GM18870 (cell line): ENCODE measurements at regions not wholly inside any gene's neighbourhood (a gene's known extent, or its start where the extent isn't known, plus 50 kb on each side); places are given as distances from the start of the nearest gene placed in this dataset.

Experiments used
- ATAC-seq: cut with Tn5 transposase; IDR thresholded peaks from one replicate; pipeline ENCODE4 v1.9.1; 2021; ENCODE audit warnings: moderate library complexity; ENCODE audit not compliant: unreplicated experiment

GRCh38 chr2:42108852-42109251 lies 60.3 kb upstream of the EML4 start:
- no peak for ATAC-seq

GRCh38 chr2:42109959-42110640 lies 59.1 kb upstream of the EML4 start:
- no peak for ATAC-seq

GRCh38 chr2:42110641-42111322 lies 58.4 kb upstream of the EML4 start:
- ATAC-seq = no peak

- no peak for ATAC-seq
These were observed 56.7 kb upstream of the EML4 start for GRCh38 chr2:42112418-42112817.

GRCh38 chr2:42113452-42113851 lies 55.7 kb upstream of the EML4 start:
- no peak for ATAC-seq

- no peak for ATAC-seq
These were observed 55.1 kb upstream of the EML4 start for GRCh38 chr2:42114091-42114490.

GRCh38 chr2:42115588-42115987 lies 53.6 kb upstream of the EML4 start:
- no peak for ATAC-seq

GRCh38 chr2:42116195-42117181 lies 52.7 kb upstream of the EML4 start:
- ATAC-seq = no peak

- no peak for ATAC-seq
These were observed 52.0 kb upstream of the EML4 start for GRCh38 chr2:42117182-42117579.

GRCh38 chr2:42117923-42118753 lies 51.0 kb upstream of the EML4 start:
- ATAC-seq = peak; percentile 85

- ATAC-seq = no peak
These were observed 50.2 kb upstream of the EML4 start for GRCh38 chr2:42118754-42119569.
